HEK293T (cell line): ENCODE measurements at regions not wholly inside any gene's neighbourhood (a gene's known extent, or its start where the extent isn't known, plus 50 kb on each side); places are given as distances from the start of the nearest gene placed in this dataset.

ENCODE experiments used
- CTCF ChIA-PET: fragments of 350-600 bp; formaldehyde crosslinking; extraction: SDS; loops from one replicate; lab custom pipeline; 2021; ENCODE audit warnings: antibody characterized with exemption, inconsistent platforms; lab: Yijun Ruan, JAX
- POLR2A ChIA-PET: fragments of 350-600 bp; formaldehyde crosslinking; extraction: SDS; loops from one replicate; lab custom pipeline; 2020; ENCODE audit warnings: antibody characterized with exemption, inconsistent platforms; lab: Yijun Ruan, JAX
- DNase-seq: peaks from one replicate; pipeline ENCODE4 v3.0.0; 2012; ENCODE audit warnings: mixed read lengths; ENCODE audit errors: extremely low spot score
- ARNT ChIP-seq: fragments of 450-650 bp; IDR thresholded peaks from 2 replicates; pipeline ENCODE4 v1.6.1; 2017; ENCODE audit warnings: mild to moderate bottlenecking
- BHLHE40 ChIP-seq: fragments of 450-650 bp; IDR thresholded peaks from 2 replicates; pipeline ENCODE4 v1.6.1; 2016; ENCODE audit warnings: mild to moderate bottlenecking, moderate library complexity, borderline replicate concordance
- CTBP1 ChIP-seq: fragments of 450-650 bp; IDR thresholded peaks from 2 replicates; pipeline ENCODE4 v1.6.1; 2016; ENCODE audit warnings: borderline replicate concordance
- ELF4 ChIP-seq: fragments of 450-650 bp; IDR thresholded peaks from 2 replicates; pipeline ENCODE4 v1.6.1; 2017; ENCODE audit warnings: antibody characterized with exemption
- FOXA1 ChIP-seq: fragments of 450-650 bp; IDR thresholded peaks from 2 replicates; pipeline ENCODE4 v1.6.1; 2016; ENCODE audit warnings: mild to moderate bottlenecking
- FOXK2 ChIP-seq: fragments of 450-650 bp; IDR thresholded peaks from 2 replicates; pipeline ENCODE4 v1.6.1; 2016; ENCODE audit warnings: mild to moderate bottlenecking
- FOXM1 ChIP-seq: fragments of 450-650 bp; IDR thresholded peaks from 2 replicates; pipeline ENCODE4 v1.6.1; 2017; ENCODE audit warnings: mild to moderate bottlenecking, borderline replicate concordance
- HDGF ChIP-seq: fragments of 450-650 bp; IDR thresholded peaks from 2 replicates; pipeline ENCODE4 v1.6.1; 2017; ENCODE audit warnings: antibody characterized with exemption, borderline replicate concordance
- L3MBTL2 ChIP-seq: fragments of 450-650 bp; conservative IDR thresholded peaks from 2 replicates; pipeline ENCODE4 v1.6.1; 2016; ENCODE audit warnings: mild to moderate bottlenecking
- LEF1 ChIP-seq: fragments of 450-650 bp; IDR thresholded peaks from 2 replicates; pipeline ENCODE4 v1.6.1; 2017; ENCODE audit warnings: mild to moderate bottlenecking, borderline replicate concordance
- NFRKB ChIP-seq: fragments of 450-650 bp; IDR thresholded peaks from 2 replicates; pipeline ENCODE4 v1.6.1; 2016; ENCODE audit warnings: mild to moderate bottlenecking, moderate library complexity
- PKNOX1 ChIP-seq: fragments of 450-650 bp; IDR thresholded peaks from 2 replicates; pipeline ENCODE4 v1.6.1; 2016
- SP1 ChIP-seq: fragments of 450-650 bp; IDR thresholded peaks from 2 replicates; pipeline ENCODE4 v1.6.1; 2017
- SUZ12 ChIP-seq: fragments of 450-650 bp; IDR thresholded peaks from 2 replicates; pipeline ENCODE4 v1.6.1; 2016; ENCODE audit warnings: mild to moderate bottlenecking
- TARDBP ChIP-seq: fragments of 450-650 bp; IDR thresholded peaks from 2 replicates; pipeline ENCODE4 v1.6.1; 2016
- ZNF384 ChIP-seq: fragments of 450-650 bp; IDR thresholded peaks from 2 replicates; pipeline ENCODE4 v1.6.1; 2016

- CTCF ChIA-PET = no interaction called here
- no peak for TF ChIP-seq FOXA1
- TF ChIP-seq ELF4 = no peak
- no peak for TF ChIP-seq BHLHE40
- TF ChIP-seq FOXK2 = no peak
- TF ChIP-seq SUZ12 = no peak
- TF ChIP-seq FOXM1 = no peak
- TF ChIP-seq PKNOX1 = no peak
- no peak for TF ChIP-seq ZNF384
- TF ChIP-seq SP1 = no peak
- no peak for DNase-seq
- POLR2A ChIA-PET = no interaction called here
Observed at GRCh38 chr10:128623776-128624175, 497.6 kb upstream of the MKI67 start.

GRCh38 chr10:128624656-128625530 lies 498.7 kb upstream of the MKI67 start:
- POLR2A ChIA-PET = no interaction called here
- CTCF ChIA-PET = interaction anchor here (0.7 kb wide), 1 partner anchor 35 kb away, joined by 3 read pairs; no protein-coding TSS in a partner anchor
- TF ChIP-seq HDGF = no peak
- TF ChIP-seq FOXM1 = no peak
- TF ChIP-seq LEF1 = no peak
- TF ChIP-seq ELF4 = no peak
- no peak for TF ChIP-seq TARDBP
- TF ChIP-seq NFRKB = no peak
- no peak for TF ChIP-seq PKNOX1
- TF ChIP-seq SUZ12 = no peak
- DNase-seq = no peak

GRCh38 chr10:128625926-128626325 lies 499.7 kb upstream of the MKI67 start:
- ChIA-PET POLR2A (no interaction called here), CTCF (no interaction called here)
- no peak for DNase-seq
- TF ChIP-seq L3MBTL2 = no peak
- TF ChIP-seq ELF4 = no peak
- no peak for TF ChIP-seq ZNF384
- TF ChIP-seq SP1 = no peak

DNA sequence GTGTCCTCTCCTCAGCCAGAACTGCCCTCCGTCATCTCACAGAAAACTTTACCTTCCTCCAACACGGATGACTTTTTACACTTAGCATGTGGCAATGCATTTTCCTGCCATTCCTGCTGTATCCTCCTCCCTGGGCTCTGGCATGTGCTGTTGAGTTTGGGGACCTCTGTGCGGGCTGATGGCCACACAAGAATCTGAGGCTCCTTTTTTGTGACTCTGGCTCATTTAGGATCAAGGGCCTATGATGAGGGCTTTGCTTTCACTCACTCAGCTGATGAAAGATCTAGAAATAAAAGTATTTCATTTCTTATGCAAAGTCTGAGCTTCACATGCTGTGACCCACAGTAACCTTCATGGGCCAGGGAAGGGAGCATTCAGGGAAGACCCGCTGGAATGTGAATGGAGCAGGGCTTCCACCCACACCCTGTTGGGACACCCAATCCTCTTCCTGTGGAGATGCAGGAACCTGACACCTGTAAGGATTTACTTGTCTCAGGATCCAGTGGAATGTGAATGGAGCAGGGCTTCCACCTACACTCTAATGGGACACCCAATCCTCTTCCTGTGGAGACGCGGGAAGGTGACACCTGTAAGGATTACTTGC lies 500.3 kb upstream of the MKI67 start:
- CTCF ChIA-PET = no interaction called here
- POLR2A ChIA-PET = no interaction called here
- no peak for TF ChIP-seq CTBP1
- TF ChIP-seq ELF4 = no peak
- TF ChIP-seq L3MBTL2 = no peak
- TF ChIP-seq ARNT = no peak
- TF ChIP-seq ZNF384 = no peak
- no peak for TF ChIP-seq NFRKB
- no peak for DNase-seq

DNA sequence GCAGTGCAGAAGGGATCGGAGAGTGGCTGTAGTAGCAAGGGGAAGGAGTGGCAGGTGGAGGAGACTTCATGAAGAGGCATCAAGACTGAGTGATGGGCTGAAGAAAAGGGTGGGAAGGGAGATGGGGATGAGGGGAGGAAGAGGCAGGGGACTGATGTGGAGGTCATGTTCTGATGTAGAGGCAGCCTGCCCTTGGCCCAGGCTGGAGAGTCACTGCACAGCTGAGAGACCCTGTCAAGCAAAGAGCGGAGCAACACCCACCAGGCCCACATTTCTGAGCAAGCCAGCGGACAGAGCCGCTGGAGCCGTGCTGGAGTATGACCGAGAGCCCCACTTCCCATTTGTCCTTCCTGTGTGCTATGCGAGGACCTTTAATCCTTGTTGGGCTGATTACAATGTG lies 501.6 kb upstream of the MKI67 start:
- CTCF ChIA-PET = no interaction called here
- POLR2A ChIA-PET = no interaction called here
- TF ChIP-seq LEF1 = no peak
- no peak for TF ChIP-seq ELF4
- no peak for TF ChIP-seq PKNOX1
- TF ChIP-seq ARNT = no peak
- TF ChIP-seq L3MBTL2 = no peak
- TF ChIP-seq BHLHE40 = no peak
- TF ChIP-seq HDGF = no peak
- no peak for TF ChIP-seq FOXA1
- no peak for TF ChIP-seq TARDBP
- no peak for TF ChIP-seq FOXM1
- DNase-seq = no peak

GRCh38 chr10:128628252-128628651 lies 502.0 kb upstream of the MKI67 start:
- ChIA-PET POLR2A (no interaction called here), CTCF (no interaction called here)
- DNase-seq = no peak
- TF ChIP-seq CTBP1 = no peak
- TF ChIP-seq LEF1 = no peak
- no peak for TF ChIP-seq SUZ12
- no peak for TF ChIP-seq L3MBTL2
- no peak for TF ChIP-seq BHLHE40
- no peak for TF ChIP-seq NFRKB
